ENCODE measurements at regions not wholly inside any gene's neighbourhood (a gene's known extent, or its start where the extent isn't known, plus 50 kb on each side); places are given as distances from the start of the nearest gene placed in this dataset.

DNA sequence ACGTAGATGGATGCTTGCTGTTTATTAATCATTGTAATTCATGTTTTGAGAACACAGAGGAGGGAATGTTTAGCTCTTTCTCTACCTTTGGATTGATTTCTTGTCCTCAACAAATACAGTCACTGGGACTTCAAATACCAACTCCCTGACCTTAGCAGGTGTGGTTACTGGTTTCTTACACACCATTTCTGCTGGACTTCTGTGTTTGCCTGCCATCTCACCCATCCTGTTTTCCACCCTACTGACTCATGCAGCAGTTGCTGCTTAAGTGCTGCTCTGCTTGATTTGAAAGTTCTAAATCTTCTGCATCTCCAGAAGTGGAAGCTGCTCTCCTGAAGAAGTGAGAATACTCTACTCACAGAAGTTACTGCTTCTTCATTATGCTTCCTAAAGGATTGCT is 170.3 kb downstream of the ZPLD1 start:
- TF ChIP-seq MYC (IDR thresholded peaks at IDR 0.05; ENCODE audit: low read depth, low read length) (no peak), POLR2A (IDR thresholded peaks at IDR 0.05; ENCODE audit: extremely low read depth, insufficient read length) (no peak)
- TF ChIP-seq, protein P1, sequence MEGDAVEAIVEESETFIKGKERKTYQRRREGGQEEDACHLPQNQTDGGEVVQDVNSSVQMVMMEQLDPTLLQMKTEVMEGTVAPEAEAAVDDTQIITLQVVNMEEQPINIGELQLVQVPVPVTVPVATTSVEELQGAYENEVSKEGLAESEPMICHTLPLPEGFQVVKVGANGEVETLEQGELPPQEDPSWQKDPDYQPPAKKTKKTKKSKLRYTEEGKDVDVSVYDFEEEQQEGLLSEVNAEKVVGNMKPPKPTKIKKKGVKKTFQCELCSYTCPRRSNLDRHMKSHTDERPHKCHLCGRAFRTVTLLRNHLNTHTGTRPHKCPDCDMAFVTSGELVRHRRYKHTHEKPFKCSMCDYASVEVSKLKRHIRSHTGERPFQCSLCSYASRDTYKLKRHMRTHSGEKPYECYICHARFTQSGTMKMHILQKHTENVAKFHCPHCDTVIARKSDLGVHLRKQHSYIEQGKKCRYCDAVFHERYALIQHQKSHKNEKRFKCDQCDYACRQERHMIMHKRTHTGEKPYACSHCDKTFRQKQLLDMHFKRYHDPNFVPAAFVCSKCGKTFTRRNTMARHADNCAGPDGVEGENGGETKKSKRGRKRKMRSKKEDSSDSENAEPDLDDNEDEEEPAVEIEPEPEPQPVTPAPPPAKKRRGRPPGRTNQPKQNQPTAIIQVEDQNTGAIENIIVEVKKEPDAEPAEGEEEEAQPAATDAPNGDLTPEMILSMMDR (IDR thresholded peaks at IDR 0.05; ENCODE audit: low read depth, low read length) = no peak
- TF ChIP-seq, protein P2, sequence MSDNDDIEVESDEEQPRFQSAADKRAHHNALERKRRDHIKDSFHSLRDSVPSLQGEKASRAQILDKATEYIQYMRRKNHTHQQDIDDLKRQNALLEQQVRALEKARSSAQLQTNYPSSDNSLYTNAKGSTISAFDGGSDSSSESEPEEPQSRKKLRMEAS (IDR thresholded peaks at IDR 0.05; ENCODE audit: low read depth, low read length) = no peak
- H3K4me3 ChIP-seq (ENCODE audit: low read depth, low read length) = no peak overlapping the region
- DNase-seq (ENCODE audit: low read depth) = no peak

DNA sequence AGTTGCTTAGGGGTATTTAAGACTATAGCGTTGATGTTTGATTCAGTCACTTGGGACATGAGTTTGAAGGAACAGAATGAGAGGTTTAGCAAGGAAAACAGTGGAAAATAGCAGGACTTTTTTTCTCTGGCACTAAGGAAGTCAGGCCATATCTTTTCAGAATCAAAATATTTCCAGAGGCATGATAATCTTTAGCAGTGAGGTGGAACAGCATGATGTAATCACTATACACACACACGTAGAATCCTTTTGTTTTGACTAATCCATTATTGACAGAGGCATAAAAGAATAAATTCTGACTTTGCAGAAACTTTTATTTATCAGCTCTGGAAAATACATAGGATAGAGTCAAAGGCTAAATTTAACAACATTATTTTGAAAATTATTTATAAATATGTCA is 174.1 kb downstream of the ZPLD1 start:
- DNase-seq (ENCODE audit: low read depth) = no peak
- no peak for TF ChIP-seq MYC (IDR thresholded peaks at IDR 0.05; ENCODE audit: low read depth, low read length)
- TF ChIP-seq, protein P2 (IDR thresholded peaks at IDR 0.05; ENCODE audit: low read depth, low read length) = no peak
- TF ChIP-seq, protein P1 (IDR thresholded peaks at IDR 0.05; ENCODE audit: low read depth, low read length) = no peak
- TF ChIP-seq POLR2A (IDR thresholded peaks at IDR 0.05; ENCODE audit: extremely low read depth, insufficient read length) = no peak
- H3K4me3 ChIP-seq (ENCODE audit: low read depth, low read length) = no peak overlapping the region

DNA sequence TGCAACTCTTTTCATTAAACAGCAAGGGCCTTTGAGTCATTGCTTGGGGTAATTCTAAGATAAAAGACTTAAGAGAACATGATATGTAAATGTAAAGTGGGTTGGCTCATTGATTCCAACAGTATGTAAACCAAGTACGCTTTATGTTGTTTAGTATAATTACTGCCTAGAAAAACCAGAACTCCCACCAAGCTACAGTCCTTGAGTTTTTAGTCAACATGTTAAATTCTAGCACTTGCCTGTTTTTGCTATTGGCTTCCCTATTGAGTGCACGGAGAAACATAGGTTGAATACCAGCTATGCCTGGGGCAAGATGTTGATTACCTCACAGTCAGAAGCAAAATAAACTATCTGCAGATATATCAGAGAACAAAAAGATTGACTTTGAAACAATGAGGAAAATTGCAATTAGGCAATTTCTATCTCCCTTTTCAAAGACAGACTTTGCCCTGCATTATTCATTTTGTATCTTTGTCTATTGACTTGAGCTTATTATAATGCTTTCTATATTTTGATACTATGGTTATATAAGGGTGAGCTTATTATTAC is 179.3 kb downstream of the ZPLD1 start:
- H3K4me3 ChIP-seq (ENCODE audit: low read depth, low read length) = no peak overlapping the region
- DNase-seq (ENCODE audit: low read depth) = no peak
- TF ChIP-seq POLR2A (IDR thresholded peaks at IDR 0.05; ENCODE audit: extremely low read depth, insufficient read length) (no peak), MYC (IDR thresholded peaks at IDR 0.05; ENCODE audit: low read depth, low read length) (no peak)
- TF ChIP-seq, protein P2 (IDR thresholded peaks at IDR 0.05; ENCODE audit: low read depth, low read length) = no peak
- TF ChIP-seq, protein P1 (IDR thresholded peaks at IDR 0.05; ENCODE audit: low read depth, low read length) = no peak

DNA sequence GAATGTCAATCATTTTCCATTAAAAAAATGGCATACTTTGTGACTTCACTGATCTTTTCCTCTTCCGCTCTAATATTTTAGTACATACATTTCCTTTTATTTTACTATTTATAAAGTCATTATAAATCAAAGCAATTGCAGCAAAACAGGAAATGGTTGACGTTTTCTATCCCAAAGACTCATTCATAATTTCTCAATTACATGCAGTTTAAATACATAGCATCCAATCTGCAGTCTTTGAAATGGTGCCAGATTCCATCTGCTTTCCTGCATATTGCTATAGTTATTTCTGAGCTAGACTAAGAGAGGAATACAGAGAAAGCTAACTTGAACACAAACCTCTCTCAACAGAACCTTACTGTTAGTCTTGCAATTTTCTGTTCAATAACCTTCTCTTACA is 179.8 kb downstream of the ZPLD1 start:
- DNase-seq (ENCODE audit: low read depth) = no peak
- TF ChIP-seq, protein P1 (IDR thresholded peaks at IDR 0.05; ENCODE audit: low read depth, low read length) = no peak
- no peak for TF ChIP-seq MYC (IDR thresholded peaks at IDR 0.05; ENCODE audit: low read depth, low read length)
- TF ChIP-seq, protein P2 (IDR thresholded peaks at IDR 0.05; ENCODE audit: low read depth, low read length) = no peak
- TF ChIP-seq POLR2A (IDR thresholded peaks at IDR 0.05; ENCODE audit: extremely low read depth, insufficient read length) = no peak
- H3K4me3 ChIP-seq (ENCODE audit: low read depth, low read length) = no peak overlapping the region

DNA sequence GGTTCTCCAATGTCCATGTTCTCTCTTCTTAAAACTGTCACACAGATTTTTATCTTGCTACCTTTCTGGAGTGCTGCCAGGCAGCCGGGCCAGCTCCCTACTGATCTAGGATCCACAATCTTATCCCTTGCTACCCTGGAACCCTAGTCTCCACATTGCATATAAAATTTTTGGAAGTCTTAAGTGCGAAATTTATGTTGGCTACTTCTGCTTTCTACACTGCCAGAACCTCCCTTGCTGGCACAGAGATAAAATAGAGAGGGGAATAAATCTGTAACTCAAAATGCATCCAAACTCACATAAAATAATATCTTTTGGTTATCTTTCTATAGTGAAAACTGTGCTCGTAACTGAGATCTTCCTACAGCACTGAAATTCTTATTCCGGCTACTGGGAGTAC is 182.6 kb downstream of the ZPLD1 start:
- no peak for DNase-seq (ENCODE audit: low read depth)
- TF ChIP-seq, protein P2 (IDR thresholded peaks at IDR 0.05; ENCODE audit: low read depth, low read length) = no peak
- H3K4me3 ChIP-seq (ENCODE audit: low read depth, low read length) = no peak overlapping the region

DNA sequence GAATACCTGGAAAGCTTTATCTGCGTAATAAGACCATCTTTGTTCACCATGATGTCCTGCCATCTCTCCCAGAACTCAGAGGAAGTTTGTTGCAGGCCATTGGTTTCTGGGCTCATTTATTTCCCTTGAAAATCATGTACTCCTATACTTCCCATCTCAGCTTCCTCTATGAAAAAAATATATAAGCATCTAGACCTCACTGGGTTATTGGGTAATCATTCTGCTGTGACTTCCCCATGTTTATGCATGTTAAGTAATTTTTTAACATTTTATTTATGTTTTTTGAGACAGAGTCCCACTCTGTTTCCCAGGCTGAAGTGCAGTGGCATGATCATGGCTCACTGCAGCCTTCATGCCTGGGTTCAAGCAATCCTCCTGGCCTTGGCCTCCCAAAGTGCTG is 184.5 kb downstream of the ZPLD1 start:
- no peak overlapping the region for H3K4me3 ChIP-seq (ENCODE audit: low read depth, low read length)
- DNase-seq (ENCODE audit: low read depth) = peak; percentile 2
- TF ChIP-seq, protein P2 (IDR thresholded peaks at IDR 0.05; ENCODE audit: low read depth, low read length) = no peak
- TF ChIP-seq, protein P1 (IDR thresholded peaks at IDR 0.05; ENCODE audit: low read depth, low read length) = no peak
- TF ChIP-seq MYC (IDR thresholded peaks at IDR 0.05; ENCODE audit: low read depth, low read length) (no peak), POLR2A (IDR thresholded peaks at IDR 0.05; ENCODE audit: extremely low read depth, insufficient read length) (no peak)

Data from NB4 (cell line).